DND-41 (cell line): ENCODE measurements at regions not wholly inside any gene's neighbourhood (a gene's known extent, or its start where the extent isn't known, plus 50 kb on each side); places are given as distances from the start of the nearest gene placed in this dataset.

ENCODE experiments used
- ATAC-seq: fragments of 200-7000 bp; cut with Tn5 transposase; 3 replicates; pipeline ENCODE4 v1.9.1; 2021; ENCODE audit warnings: low read depth; ENCODE audit not compliant: insufficient read depth
- DNase-seq: peaks from one replicate; pipeline ENCODE4 v3.0.0-alpha.2; 2020
- H2AFZ ChIP-seq: 2 replicates; pipeline ENCODE4 v1.6.0; 2012; ENCODE audit warnings: low read depth, low read length
- H3K27ac ChIP-seq: 2 replicates; pipeline ENCODE4 v1.5.1; 2012; ENCODE audit warnings: low read length, inconsistent platforms
- H3K27me3 ChIP-seq: fragments of 200-600 bp; sonication (generic); 2 replicates; pipeline ENCODE4 v1.6.0; 2012; ENCODE audit warnings: low read length, mild to moderate bottlenecking, inconsistent platforms; ENCODE audit not compliant: insufficient read depth, poor library complexity
- H3K36me3 ChIP-seq: 2 replicates; pipeline ENCODE4 v1.5.1; 2012; ENCODE audit warnings: low read length, inconsistent platforms; ENCODE audit not compliant: insufficient read depth
- H3K4me1 ChIP-seq: 2 replicates; pipeline ENCODE4 v1.5.1; 2012; ENCODE audit warnings: mild to moderate bottlenecking, low read length; ENCODE audit not compliant: insufficient read depth
- H3K4me2 ChIP-seq: 2 replicates; pipeline ENCODE4 v1.6.0; 2012; ENCODE audit warnings: mild to moderate bottlenecking, moderate library complexity, low read length, inconsistent platforms; ENCODE audit not compliant: insufficient read depth
- H3K4me3 ChIP-seq, 2 experiments: fragments of 200-600 bp in 1 of 2; shearing (Covaris generic) in 1 of 2; 2 replicates each; pipeline ENCODE4 v1.5.1; 2012 to 2016; ENCODE audit warnings: inconsistent platforms in 2 of 2, low read length in 2 of 2, mild to moderate bottlenecking in 2 of 2, low read depth in 1 of 2, moderate library complexity in 1 of 2
- H3K79me2 ChIP-seq: 2 replicates; pipeline ENCODE4 v1.6.0; 2012; ENCODE audit warnings: low read length, inconsistent platforms; ENCODE audit not compliant: insufficient read depth
- H3K9ac ChIP-seq: 2 replicates; pipeline ENCODE4 v1.6.0; 2012; ENCODE audit warnings: low read depth, mild to moderate bottlenecking, inconsistent platforms, low read length, moderate library complexity
- H3K9me3 ChIP-seq: 2 replicates; pipeline ENCODE4 v1.5.1; 2012; ENCODE audit warnings: low read length, moderate library complexity, mild to moderate bottlenecking, inconsistent platforms; ENCODE audit not compliant: insufficient read depth, severe bottlenecking
- H4K20me1 ChIP-seq: 2 replicates; pipeline ENCODE4 v1.6.0; 2012; ENCODE audit warnings: low read length; ENCODE audit not compliant: insufficient read depth
- EZH2 ChIP-seq: IDR thresholded peaks from 3 replicates; pipeline ENCODE4 v1.6.1; 2012; ENCODE audit warnings: borderline replicate concordance, low read depth, mild to moderate bottlenecking, moderate library complexity, low read length, inconsistent platforms; ENCODE audit not compliant: severe bottlenecking
- TF ChIP-seq, protein P1 (sequence below): IDR thresholded peaks from 2 replicates; pipeline ENCODE4 v1.5.1; 2012; ENCODE audit warnings: borderline replicate concordance, low read length, moderate library complexity, mild to moderate bottlenecking; ENCODE audit not compliant: poor library complexity, severe bottlenecking; ENCODE audit errors: extremely low read depth

DNA sequence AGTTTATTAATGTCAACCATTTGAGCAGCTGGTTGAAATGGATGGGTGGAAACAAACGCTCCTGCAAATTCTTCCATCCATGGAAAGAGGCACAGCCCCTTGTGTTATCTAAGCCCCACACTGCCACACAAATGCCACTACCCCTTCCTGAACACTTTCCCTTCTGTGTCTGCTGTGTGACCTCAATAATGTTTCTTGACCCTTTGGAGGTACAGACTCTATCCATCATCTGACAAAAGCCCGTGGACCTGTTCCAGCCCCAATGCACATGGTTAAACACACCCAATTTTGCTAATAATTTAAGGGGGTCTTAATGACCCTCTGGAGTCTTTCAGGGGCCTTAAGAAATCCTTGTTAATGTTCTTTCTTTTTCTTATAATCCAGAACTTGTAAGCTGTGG lies 482.2 kb upstream of the CFAP20DC start:
- H3K27ac ChIP-seq: no peak overlapping the region
- no peaks in the 10 kb centered on the region for H3K4me1 ChIP-seq
- no peak overlapping the region for H2AFZ ChIP-seq
- TF ChIP-seq, protein P1, sequence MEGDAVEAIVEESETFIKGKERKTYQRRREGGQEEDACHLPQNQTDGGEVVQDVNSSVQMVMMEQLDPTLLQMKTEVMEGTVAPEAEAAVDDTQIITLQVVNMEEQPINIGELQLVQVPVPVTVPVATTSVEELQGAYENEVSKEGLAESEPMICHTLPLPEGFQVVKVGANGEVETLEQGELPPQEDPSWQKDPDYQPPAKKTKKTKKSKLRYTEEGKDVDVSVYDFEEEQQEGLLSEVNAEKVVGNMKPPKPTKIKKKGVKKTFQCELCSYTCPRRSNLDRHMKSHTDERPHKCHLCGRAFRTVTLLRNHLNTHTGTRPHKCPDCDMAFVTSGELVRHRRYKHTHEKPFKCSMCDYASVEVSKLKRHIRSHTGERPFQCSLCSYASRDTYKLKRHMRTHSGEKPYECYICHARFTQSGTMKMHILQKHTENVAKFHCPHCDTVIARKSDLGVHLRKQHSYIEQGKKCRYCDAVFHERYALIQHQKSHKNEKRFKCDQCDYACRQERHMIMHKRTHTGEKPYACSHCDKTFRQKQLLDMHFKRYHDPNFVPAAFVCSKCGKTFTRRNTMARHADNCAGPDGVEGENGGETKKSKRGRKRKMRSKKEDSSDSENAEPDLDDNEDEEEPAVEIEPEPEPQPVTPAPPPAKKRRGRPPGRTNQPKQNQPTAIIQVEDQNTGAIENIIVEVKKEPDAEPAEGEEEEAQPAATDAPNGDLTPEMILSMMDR: no peak
- no peak for TF ChIP-seq EZH2
- no peak overlapping the region for H3K9ac ChIP-seq
- no peaks in the 10 kb centered on the region for H3K79me2 ChIP-seq
- no peaks in the 10 kb centered on the region for H3K9me3 ChIP-seq
- no peaks in the 10 kb centered on the region for H4K20me1 ChIP-seq
- H3K4me2 ChIP-seq: no peak overlapping the region
- no peaks in the 10 kb centered on the region for H3K27me3 ChIP-seq
- no peaks in the 10 kb centered on the region for H3K36me3 ChIP-seq
- H3K4me3 ChIP-seq: no peak overlapping the region
- ATAC-seq: no peak
- no peak for DNase-seq

DNA sequence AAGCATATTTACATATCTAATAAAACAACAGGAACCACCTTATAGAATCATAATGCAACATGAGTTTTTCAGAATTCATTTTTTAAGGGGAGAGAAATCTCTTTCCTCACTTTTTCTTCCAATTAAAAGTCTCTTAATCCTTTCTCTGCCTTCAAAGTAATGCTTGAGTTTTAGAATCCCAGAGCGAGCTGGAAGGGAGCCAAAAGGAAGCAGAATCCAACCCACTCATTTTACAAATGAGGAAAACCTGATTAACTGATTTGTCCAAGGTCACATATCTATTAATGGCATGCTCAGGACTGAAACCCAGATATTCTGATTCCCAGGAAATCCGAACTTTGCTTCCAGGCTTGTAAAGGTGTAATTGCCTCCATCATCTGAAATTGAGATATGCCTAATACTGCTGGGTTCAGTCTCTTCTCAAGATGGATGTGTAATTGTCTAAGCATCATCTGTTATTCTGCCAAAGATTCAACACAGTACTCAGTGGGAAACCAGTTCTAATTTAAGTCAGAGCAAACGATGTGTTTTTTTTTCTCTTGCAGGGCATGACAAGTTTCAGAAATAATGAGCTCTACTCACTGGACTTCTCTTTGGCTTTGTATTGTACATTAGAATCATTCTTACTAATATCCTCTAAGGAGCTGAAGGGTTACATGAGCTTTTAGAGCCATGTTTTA lies 481.4 kb upstream of the CFAP20DC start:
- no peaks in the 10 kb centered on the region for H3K4me1 ChIP-seq
- H4K20me1 ChIP-seq: no peaks in the 10 kb centered on the region
- no peaks in the 10 kb centered on the region for H3K79me2 ChIP-seq
- no peaks in the 10 kb centered on the region for H3K36me3 ChIP-seq
- no peak overlapping the region for H2AFZ ChIP-seq
- H3K4me3 ChIP-seq: no peak overlapping the region
- no peak for ATAC-seq
- TF ChIP-seq EZH2: no peak
- TF ChIP-seq, protein P1: no peak
- no peak overlapping the region for H3K4me2 ChIP-seq
- H3K9me3 ChIP-seq: no peaks in the 10 kb centered on the region
- no peak overlapping the region for H3K9ac ChIP-seq
- no peaks in the 10 kb centered on the region for H3K27me3 ChIP-seq
- no peak for DNase-seq
- H3K27ac ChIP-seq: no peak overlapping the region

DNA sequence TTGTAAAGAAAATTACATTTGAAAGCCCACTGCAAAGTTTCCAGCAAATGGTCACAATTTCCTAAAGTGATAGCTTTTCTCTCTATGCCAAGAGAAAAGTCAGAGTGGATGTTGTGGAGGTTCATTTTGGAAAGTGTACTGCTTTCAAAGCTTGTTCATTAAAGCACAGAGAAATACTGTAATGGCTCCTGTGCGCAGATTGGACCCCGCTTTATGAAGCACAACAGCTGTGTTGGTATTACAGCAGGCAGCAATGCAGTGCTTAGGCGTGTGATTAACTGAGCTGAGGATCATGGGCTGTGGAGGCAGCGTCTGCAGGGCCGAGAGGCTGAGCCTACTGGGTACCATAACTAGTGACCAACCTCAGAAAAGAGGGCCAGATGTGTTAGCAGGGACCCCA lies 478.4 kb upstream of the CFAP20DC start:
- Histone ChIP-seq H3K9me3 (no peaks in the 10 kb centered on the region), H3K4me1 (no peaks in the 10 kb centered on the region), H3K9ac (no peak overlapping the region), H3K79me2 (no peaks in the 10 kb centered on the region), H3K27ac (no peak overlapping the region), H3K27me3 (no peaks in the 10 kb centered on the region), H3K4me2 (no peak overlapping the region), H4K20me1 (no peaks in the 10 kb centered on the region), H2AFZ (no peak overlapping the region), H3K36me3 (no peaks in the 10 kb centered on the region), H3K4me3 (no peak overlapping the region)
- TF ChIP-seq EZH2: no peak
- TF ChIP-seq, protein P1: no peak
- no peak for ATAC-seq
- DNase-seq: no peak
